ENCODE measurements at regions not wholly inside any gene's neighbourhood (a gene's known extent, or its start where the extent isn't known, plus 50 kb on each side); places are given as distances from the start of the nearest gene placed in this dataset.

DNA sequence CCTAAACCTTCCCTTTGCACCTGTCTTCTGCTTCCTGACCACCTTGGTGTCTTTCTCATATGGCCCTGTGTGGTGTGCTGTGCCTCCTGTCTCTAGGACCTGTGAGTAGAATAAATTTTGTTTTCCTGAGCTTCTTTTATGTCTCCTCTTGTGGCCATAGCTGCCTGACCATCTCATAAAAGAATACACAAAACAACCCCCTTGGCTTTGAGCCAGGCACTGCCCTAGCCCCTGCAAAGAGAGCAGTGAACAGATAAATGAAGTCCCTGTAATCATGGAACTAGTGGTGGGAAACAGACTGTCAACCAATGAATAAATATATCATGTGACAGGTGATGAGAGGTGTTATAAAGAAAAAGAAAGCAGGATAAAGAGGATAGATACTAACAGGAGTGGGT, 485.1 kb downstream of the CSNK1G3 start:
- TF ChIP-seq, protein P1, sequence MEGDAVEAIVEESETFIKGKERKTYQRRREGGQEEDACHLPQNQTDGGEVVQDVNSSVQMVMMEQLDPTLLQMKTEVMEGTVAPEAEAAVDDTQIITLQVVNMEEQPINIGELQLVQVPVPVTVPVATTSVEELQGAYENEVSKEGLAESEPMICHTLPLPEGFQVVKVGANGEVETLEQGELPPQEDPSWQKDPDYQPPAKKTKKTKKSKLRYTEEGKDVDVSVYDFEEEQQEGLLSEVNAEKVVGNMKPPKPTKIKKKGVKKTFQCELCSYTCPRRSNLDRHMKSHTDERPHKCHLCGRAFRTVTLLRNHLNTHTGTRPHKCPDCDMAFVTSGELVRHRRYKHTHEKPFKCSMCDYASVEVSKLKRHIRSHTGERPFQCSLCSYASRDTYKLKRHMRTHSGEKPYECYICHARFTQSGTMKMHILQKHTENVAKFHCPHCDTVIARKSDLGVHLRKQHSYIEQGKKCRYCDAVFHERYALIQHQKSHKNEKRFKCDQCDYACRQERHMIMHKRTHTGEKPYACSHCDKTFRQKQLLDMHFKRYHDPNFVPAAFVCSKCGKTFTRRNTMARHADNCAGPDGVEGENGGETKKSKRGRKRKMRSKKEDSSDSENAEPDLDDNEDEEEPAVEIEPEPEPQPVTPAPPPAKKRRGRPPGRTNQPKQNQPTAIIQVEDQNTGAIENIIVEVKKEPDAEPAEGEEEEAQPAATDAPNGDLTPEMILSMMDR (IDR thresholded peaks at IDR 0.05): no peak
- TF ChIP-seq, protein P2, sequence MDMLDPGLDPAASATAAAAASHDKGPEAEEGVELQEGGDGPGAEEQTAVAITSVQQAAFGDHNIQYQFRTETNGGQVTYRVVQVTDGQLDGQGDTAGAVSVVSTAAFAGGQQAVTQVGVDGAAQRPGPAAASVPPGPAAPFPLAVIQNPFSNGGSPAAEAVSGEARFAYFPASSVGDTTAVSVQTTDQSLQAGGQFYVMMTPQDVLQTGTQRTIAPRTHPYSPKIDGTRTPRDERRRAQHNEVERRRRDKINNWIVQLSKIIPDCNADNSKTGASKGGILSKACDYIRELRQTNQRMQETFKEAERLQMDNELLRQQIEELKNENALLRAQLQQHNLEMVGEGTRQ (IDR thresholded peaks at IDR 0.05; ENCODE audit: borderline replicate concordance, low read depth, low read length): no peak
- TF ChIP-seq FOXJ3 (CRISPR knock-in tag; IDR thresholded peaks at IDR 0.05) (no peak), SIN3A (IDR thresholded peaks at IDR 0.05; ENCODE audit: borderline replicate concordance, low read depth, low read length) (no peak), SMC3 (IDR thresholded peaks at IDR 0.05; ENCODE audit: low read depth, low read length) (no peak)

All from SK-N-SH (cell line).